ENCODE measurements at regions not wholly inside any gene's neighbourhood (a gene's known extent, or its start where the extent isn't known, plus 50 kb on each side); places are given as distances from the start of the nearest gene placed in this dataset.

DNA sequence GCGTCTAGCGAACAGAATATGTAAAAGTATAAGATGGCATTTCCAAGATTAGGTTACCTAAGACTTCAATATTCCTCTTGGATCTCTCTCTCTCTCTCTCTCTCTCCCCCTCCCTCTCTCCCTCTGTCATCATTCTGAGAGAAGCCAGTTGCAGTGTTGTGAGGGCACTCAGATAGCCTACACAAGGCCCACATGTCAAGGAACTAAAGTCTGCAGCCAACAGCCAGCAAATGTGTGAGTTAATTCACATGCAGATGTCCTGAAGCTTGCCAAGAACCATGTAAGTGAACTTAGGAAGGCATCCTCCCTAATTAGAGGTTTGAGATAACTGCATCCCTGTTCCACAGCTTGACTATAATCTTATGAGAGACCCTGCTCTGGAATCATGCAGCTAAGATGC lies 822.9 kb upstream of the PRR20A start:
- H3K4me3 ChIP-seq = no peak overlapping the region
- no peak for DNase-seq (ENCODE audit: low spot score in 2 of 2)
- TF ChIP-seq, protein P1, sequence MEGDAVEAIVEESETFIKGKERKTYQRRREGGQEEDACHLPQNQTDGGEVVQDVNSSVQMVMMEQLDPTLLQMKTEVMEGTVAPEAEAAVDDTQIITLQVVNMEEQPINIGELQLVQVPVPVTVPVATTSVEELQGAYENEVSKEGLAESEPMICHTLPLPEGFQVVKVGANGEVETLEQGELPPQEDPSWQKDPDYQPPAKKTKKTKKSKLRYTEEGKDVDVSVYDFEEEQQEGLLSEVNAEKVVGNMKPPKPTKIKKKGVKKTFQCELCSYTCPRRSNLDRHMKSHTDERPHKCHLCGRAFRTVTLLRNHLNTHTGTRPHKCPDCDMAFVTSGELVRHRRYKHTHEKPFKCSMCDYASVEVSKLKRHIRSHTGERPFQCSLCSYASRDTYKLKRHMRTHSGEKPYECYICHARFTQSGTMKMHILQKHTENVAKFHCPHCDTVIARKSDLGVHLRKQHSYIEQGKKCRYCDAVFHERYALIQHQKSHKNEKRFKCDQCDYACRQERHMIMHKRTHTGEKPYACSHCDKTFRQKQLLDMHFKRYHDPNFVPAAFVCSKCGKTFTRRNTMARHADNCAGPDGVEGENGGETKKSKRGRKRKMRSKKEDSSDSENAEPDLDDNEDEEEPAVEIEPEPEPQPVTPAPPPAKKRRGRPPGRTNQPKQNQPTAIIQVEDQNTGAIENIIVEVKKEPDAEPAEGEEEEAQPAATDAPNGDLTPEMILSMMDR (IDR thresholded peaks at IDR 0.05) = no peak
- no peak for TF ChIP-seq POLR2AphosphoS5 (IDR thresholded peaks at IDR 0.05)
- WGBS = 90% methylated on average over 2 of the region's 2 CpGs
- no peaks in the 10 kb centered on the region for H3K36me3 ChIP-seq
- no peaks in the 10 kb centered on the region for H3K9me3 ChIP-seq
- no peak overlapping the region for H3K27ac ChIP-seq
- H3K27me3 ChIP-seq = no peaks in the 10 kb centered on the region
- no peaks in the 10 kb centered on the region for H3K4me1 ChIP-seq

DNA sequence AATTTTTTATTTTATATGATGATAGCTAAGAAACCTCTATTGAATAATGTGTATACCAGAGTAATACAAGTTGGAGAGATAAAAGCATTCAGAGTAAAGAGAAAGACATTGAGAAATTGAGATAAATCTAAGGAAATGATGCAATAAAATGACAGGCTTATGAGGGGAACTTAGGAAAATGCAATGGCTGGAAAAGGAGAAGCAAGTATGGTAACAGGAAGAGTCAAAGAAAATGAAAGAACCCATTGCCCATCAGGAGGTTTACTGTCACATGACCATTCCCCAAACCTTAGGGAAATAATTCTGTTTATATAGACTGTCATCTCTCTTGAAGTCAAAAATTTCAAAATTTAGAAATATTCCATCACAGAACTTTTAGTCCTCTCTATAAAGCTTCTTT lies 808.0 kb upstream of the PRR20A start:
- H3K36me3 ChIP-seq = no peaks in the 10 kb centered on the region
- TF ChIP-seq, protein P1 (IDR thresholded peaks at IDR 0.05) = no peak
- no peak for TF ChIP-seq POLR2A (IDR thresholded peaks at IDR 0.05)
- TF ChIP-seq EP300 (IDR thresholded peaks at IDR 0.05) = no peak
- TF ChIP-seq POLR2AphosphoS5 (IDR thresholded peaks at IDR 0.05) = no peak
- DNase-seq (ENCODE audit: low spot score in 2 of 2) = no peak
- H3K27me3 ChIP-seq = no peaks in the 10 kb centered on the region
- no peak overlapping the region for H3K27ac ChIP-seq
- no peak overlapping the region for H3K4me3 ChIP-seq
- peaks cover 2% of the 10 kb centered on the region for H3K9me3 ChIP-seq
- H3K4me1 ChIP-seq = no peaks in the 10 kb centered on the region

DNA sequence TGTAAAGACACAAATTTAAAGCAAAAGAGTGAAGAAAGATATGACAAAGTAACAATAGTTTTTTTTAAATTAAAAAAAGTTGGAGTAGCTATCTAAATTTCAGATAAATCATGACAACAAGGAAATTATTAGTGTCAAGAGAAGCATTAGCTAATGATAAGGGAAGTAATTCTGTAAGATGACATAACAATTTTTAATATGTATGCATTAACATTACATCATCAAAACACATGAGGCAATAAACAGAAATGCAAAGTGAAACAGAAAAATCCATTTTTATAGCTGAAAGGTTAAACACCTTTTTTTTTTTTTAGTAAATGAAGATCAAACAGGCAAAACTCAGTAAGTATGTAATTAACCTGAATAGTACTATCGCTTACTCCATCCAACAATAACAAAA lies 804.9 kb upstream of the PRR20A start:
- 90% methylated on average over 1 of the region's 1 CpG for WGBS
- Histone ChIP-seq H3K27ac (no peak overlapping the region), H3K27me3 (no peaks in the 10 kb centered on the region), H3K4me1 (no peaks in the 10 kb centered on the region), H3K4me3 (no peak overlapping the region), H3K36me3 (no peaks in the 10 kb centered on the region), H3K9me3 (peaks cover 2% of the 10 kb centered on the region)
- TF ChIP-seq POLR2A (IDR thresholded peaks at IDR 0.05) (no peak), POLR2AphosphoS5 (IDR thresholded peaks at IDR 0.05) (no peak), EP300 (IDR thresholded peaks at IDR 0.05) (no peak)
- TF ChIP-seq, protein P1 (IDR thresholded peaks at IDR 0.05) = no peak
- no peak for DNase-seq (ENCODE audit: low spot score in 2 of 2)

DNA sequence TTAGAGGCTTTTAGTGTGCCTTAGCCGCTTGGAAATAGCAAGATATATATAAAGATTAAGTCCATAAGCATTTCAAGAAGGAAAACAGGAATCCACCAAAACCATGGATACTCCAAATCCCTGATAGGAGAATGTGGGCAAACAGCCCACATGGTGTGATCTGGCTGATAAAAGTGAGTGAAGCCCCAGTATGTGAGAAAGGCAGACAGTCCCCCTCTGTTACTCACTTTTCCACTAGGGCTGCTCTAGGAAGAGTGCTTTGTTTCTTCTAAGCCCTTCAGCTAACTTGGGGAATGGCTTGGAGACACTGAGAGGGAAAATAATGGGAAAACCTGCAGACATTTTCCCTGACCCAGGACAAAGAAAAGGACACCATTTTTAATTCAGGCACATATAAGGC lies 802.3 kb upstream of the PRR20A start:
- no peak for TF ChIP-seq POLR2AphosphoS5 (IDR thresholded peaks at IDR 0.05)
- TF ChIP-seq POLR2A (IDR thresholded peaks at IDR 0.05) = no peak

DNA sequence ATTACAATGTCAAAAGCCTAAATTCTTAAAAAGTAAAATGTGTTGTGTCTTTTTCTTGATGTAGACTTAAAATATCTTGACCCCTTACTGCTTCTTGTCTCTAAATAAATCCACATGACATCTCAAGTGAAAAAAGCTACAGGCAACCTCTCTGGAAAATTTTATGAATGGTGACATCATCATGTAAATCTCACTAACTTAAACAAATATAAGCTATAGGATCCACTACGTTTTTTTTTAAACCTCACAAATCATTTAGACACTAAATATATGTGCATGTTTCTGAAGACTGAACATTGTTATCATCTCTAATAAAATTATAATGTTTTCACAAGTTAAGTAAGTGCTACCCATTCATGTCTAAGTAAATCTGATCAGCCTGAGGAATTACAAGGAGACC lies 793.7 kb upstream of the PRR20A start:
- Histone ChIP-seq H3K4me3 (no peak overlapping the region), H3K4me1 (no peaks in the 10 kb centered on the region), H3K9me3 (no peaks in the 10 kb centered on the region), H3K27me3 (no peaks in the 10 kb centered on the region), H3K36me3 (no peaks in the 10 kb centered on the region), H3K27ac (no peak overlapping the region)
- WGBS = 24% methylated on average over 1 of the region's 1 CpG
- no peak for TF ChIP-seq POLR2AphosphoS5 (IDR thresholded peaks at IDR 0.05)
- TF ChIP-seq POLR2A (IDR thresholded peaks at IDR 0.05) = no peak
- TF ChIP-seq, protein P1 (IDR thresholded peaks at IDR 0.05) = no peak
- no peak for TF ChIP-seq EP300 (IDR thresholded peaks at IDR 0.05)
- no peak for DNase-seq (ENCODE audit: low spot score in 2 of 2)

More for the DNA sequence above, 802.3 kb upstream of the PRR20A start:
- Histone ChIP-seq H3K27ac (no peak overlapping the region), H3K4me1 (no peaks in the 10 kb centered on the region), H3K36me3 (no peaks in the 10 kb centered on the region), H3K27me3 (no peaks in the 10 kb centered on the region), H3K9me3 (no peaks in the 10 kb centered on the region), H3K4me3 (no peak overlapping the region)
- no peak for DNase-seq (ENCODE audit: low spot score in 2 of 2)
- WGBS = 63% methylated on average over 1 of the region's 1 CpG

DNA sequence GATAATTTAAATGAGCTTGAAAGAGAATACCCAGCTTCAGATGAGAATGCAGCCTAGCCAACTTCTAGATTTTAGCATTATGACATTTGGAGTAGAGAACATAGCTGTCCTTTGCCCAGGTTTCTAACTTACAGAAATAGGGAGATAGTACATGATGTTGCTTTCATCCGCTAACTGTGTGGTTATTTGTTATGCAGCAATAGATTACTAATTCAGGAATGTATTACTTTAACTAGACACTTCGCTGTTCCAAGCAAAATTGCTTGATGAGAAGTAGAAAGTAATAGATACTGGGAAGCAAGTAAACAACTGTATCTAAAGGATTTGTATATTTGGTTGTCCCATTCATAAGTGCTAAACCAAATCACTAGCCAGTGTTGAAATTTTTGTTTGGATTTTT lies 790.9 kb upstream of the PRR20A start:
- Histone ChIP-seq H3K9me3 (no peaks in the 10 kb centered on the region), H3K27me3 (no peaks in the 10 kb centered on the region), H3K27ac (no peak overlapping the region), H3K4me1 (no peaks in the 10 kb centered on the region), H3K4me3 (no peak overlapping the region), H3K36me3 (no peaks in the 10 kb centered on the region)
- no peak for TF ChIP-seq POLR2A (IDR thresholded peaks at IDR 0.05)
- TF ChIP-seq, protein P1 (IDR thresholded peaks at IDR 0.05) = no peak
- no peak for TF ChIP-seq POLR2AphosphoS5 (IDR thresholded peaks at IDR 0.05)
- no peak for TF ChIP-seq EP300 (IDR thresholded peaks at IDR 0.05)
- no peak for DNase-seq (ENCODE audit: low spot score in 2 of 2)
- WGBS = 91% methylated on average over 2 of the region's 2 CpGs

Data from suprapubic skin (tissue), 4 donors.